HG03060 (cell line): ENCODE measurements at regions not wholly inside any gene's neighbourhood (a gene's known extent, or its start where the extent isn't known, plus 50 kb on each side); places are given as distances from the start of the nearest gene placed in this dataset.

Experiments used
- ATAC-seq: cut with Tn5 transposase; IDR thresholded peaks from one replicate; pipeline ENCODE4 v1.9.1; 2021; ENCODE audit warnings: low read depth, moderate number of reproducible peaks; ENCODE audit not compliant: unreplicated experiment

- no peak for ATAC-seq
Measured at GRCh38 chr7:50210706-50211115, 93.8 kb upstream of the IKZF1 start.

- ATAC-seq = no peak
Measured at GRCh38 chr7:50209461-50210135, 94.9 kb upstream of the IKZF1 start.

GRCh38 chr7:50208378-50208982, 96.0 kb upstream of the IKZF1 start:
- ATAC-seq = no peak

GRCh38 chr7:50207686-50208255, 96.7 kb upstream of the IKZF1 start:
- ATAC-seq = no peak

GRCh38 chr7:50207251-50207564, 97.3 kb upstream of the IKZF1 start:
- ATAC-seq = no peak

- ATAC-seq = no peak
Measured at GRCh38 chr7:50206453-50207250, 97.9 kb upstream of the IKZF1 start.

GRCh38 chr7:50205011-50205410, 99.5 kb upstream of the IKZF1 start:
- no peak for ATAC-seq

- no peak for ATAC-seq
Measured at GRCh38 chr7:50204581-50204980, 99.9 kb upstream of the IKZF1 start.

GRCh38 chr7:50203521-50203920, 101.0 kb upstream of the IKZF1 start:
- ATAC-seq = no peak

- ATAC-seq = no peak
Measured at GRCh38 chr7:50202052-50202555, 102.4 kb upstream of the IKZF1 start.

GRCh38 chr7:50199824-50200223, 104.7 kb upstream of the IKZF1 start:
- no peak for ATAC-seq

- ATAC-seq = peak; percentile 82
Measured at GRCh38 chr7:50197549-50197948, 104.5 kb upstream of the ZPBP start.

GRCh38 chr7:50196719-50197118, 103.7 kb upstream of the ZPBP start:
- no peak for ATAC-seq

GRCh38 chr7:50190776-50191175, 97.7 kb upstream of the ZPBP start:
- no peak for ATAC-seq

GRCh38 chr7:50189371-50189770, 96.3 kb upstream of the ZPBP start:
- no peak for ATAC-seq

GRCh38 chr7:50185951-50186682, 93.1 kb upstream of the ZPBP start:
- ATAC-seq = no peak

- no peak for ATAC-seq
Measured at GRCh38 chr7:50185208-50185607, 92.2 kb upstream of the ZPBP start.

- ATAC-seq = no peak
Measured at GRCh38 chr7:50184271-50184990, 91.4 kb upstream of the ZPBP start.

- ATAC-seq = no peak
Measured at GRCh38 chr7:50182759-50183158, 89.7 kb upstream of the ZPBP start.

- ATAC-seq = no peak
Measured at GRCh38 chr7:50181081-50181480, 88.0 kb upstream of the ZPBP start.
